D721Med (cell line): ENCODE measurements at regions not wholly inside any gene's neighbourhood (a gene's known extent, or its start where the extent isn't known, plus 50 kb on each side); places are given as distances from the start of the nearest gene placed in this dataset.

Experiments used
- DNase-seq: peaks from one replicate; pipeline ENCODE4 v3.0.0; 2011; ENCODE audit warnings: low spot score; ENCODE audit not compliant: insufficient read length
- FAIRE-seq: peaks from 2 replicates; lab custom pipeline; 2011; peaks lifted over from hg19 to GRCh38; lab: Jason Lieb, UNC
- TF ChIP-seq, protein P1 (sequence below): IDR thresholded peaks from 2 replicates; pipeline ENCODE4 v1.5.1; 2012; ENCODE audit warnings: mild to moderate bottlenecking, control low read depth; ENCODE audit not compliant: insufficient read depth; ENCODE audit errors: missing control alignments

DNA sequence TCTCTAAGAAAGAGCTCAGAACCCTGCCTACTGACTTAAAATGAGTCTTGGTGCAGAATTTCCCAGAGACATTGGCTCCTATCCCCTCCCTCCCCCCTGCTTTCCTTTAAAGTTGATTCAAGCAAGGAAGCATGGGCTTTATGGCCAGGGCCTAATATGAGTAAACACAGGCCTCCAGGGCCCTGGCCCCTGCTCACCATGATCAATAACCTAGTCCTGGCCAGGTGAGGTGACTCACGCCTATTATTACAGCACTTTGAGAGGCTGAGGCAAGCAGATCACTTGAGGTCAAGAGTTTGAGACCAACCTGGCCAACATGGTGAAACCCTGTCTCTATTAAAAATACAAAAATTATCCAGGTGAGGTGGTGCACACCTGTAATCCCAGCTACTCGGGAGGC, 165.1 kb upstream of the TMCC3 start:
- FAIRE-seq (no peak), DNase-seq (no peak)
- TF ChIP-seq, protein P1, sequence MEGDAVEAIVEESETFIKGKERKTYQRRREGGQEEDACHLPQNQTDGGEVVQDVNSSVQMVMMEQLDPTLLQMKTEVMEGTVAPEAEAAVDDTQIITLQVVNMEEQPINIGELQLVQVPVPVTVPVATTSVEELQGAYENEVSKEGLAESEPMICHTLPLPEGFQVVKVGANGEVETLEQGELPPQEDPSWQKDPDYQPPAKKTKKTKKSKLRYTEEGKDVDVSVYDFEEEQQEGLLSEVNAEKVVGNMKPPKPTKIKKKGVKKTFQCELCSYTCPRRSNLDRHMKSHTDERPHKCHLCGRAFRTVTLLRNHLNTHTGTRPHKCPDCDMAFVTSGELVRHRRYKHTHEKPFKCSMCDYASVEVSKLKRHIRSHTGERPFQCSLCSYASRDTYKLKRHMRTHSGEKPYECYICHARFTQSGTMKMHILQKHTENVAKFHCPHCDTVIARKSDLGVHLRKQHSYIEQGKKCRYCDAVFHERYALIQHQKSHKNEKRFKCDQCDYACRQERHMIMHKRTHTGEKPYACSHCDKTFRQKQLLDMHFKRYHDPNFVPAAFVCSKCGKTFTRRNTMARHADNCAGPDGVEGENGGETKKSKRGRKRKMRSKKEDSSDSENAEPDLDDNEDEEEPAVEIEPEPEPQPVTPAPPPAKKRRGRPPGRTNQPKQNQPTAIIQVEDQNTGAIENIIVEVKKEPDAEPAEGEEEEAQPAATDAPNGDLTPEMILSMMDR = no peak

DNA sequence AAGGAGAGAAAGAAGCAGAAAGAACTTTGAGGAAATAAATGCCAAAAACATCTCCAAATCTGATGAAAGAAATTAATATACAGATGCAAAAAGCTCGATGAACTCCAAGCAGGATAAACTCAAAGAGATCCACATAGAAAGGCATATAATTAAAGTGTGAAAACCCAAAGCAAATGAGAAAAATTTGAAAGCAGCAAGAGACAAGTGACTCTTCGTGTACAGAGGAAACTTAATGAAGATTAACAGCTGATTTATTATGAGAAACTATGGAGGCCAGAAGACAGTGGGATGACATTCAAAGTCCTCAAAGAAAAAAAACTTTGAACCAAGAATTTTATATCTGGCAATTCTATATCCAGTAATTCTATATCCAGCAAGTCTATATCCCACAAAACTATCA, 163.0 kb upstream of the TMCC3 start:
- TF ChIP-seq, protein P1 = no peak
- DNase-seq = no peak
- FAIRE-seq = no peak

DNA sequence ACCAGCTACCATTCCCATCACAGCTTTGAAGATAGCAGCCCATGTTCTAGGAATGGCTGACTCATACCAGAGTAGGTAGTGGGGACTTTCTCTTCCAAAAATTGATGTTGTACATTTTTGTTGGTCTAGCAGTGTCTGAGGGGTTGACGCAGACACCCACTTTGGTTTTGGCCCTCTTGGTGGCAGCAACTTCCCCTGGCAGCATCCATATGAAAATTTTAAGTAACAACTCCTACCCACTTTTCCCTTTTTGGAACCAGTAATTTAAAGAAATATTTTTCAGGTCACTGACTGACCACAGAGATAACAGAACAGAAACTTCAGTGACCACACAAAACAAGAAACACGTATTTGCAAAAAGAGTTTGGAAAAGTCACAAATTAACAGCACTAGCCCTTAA, 162.0 kb upstream of the TMCC3 start:
- no peak for DNase-seq
- TF ChIP-seq, protein P1 = no peak
- no peak for FAIRE-seq

DNA sequence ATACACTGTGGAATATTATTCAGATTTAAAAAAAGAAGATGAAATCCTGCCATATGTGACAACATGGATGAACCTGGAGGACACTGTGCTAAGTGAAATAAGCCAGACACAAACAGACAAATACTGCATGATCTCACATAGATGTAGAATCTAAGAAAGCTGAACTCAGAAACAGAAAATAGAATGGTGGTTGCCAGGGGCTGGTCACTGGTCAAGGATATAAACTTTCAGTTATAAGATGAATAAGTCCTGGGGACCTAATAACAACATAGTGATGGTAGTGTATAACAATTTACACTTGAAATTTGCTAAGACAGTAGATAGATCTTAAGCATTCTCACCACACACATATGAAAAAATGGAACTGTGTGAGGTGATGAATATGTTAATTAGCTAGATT, 161.3 kb upstream of the TMCC3 start:
- DNase-seq (no peak), FAIRE-seq (no peak)
- TF ChIP-seq, protein P1 = no peak

DNA sequence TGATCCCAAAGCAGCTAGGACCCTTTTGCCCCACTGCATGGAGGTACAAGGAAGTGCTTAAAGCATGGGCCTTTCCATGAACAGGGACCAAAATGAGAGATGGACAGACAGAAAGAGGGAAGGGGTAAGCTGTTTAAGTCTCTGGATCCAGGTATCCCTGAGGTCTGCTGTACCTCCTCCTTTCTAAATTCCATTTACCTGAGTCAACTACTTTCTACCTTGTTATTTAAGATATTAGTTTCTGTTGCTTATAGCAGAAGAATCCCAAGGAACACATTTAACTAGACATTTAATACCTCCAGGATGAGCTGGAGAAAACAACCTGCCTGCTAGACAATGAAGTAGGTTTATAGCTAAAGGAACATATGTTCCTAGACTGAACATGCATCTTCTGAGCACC, 157.6 kb upstream of the TMCC3 start:
- DNase-seq (no peak), FAIRE-seq (no peak)
- TF ChIP-seq, protein P1 = no peak

DNA sequence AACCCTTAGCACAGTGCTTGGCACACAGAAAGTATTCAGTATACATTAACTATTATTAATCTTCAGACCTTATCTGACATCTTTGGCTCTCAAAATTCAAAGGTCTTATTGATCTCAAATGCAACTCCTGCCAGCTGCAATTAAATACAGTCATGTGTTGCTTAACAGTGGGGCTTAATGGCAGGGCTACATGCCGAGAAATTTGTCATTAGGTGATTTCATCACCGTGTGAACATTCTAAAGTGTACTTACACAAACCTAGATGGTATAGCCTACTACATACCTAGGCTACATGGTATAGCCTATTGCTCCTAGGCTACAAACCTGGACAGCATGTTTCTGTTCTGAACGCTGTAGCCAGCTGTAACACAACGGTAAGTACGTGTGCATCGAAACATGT, 156.3 kb upstream of the TMCC3 start:
- FAIRE-seq (no peak), DNase-seq (no peak)
- TF ChIP-seq, protein P1 = no peak

DNA sequence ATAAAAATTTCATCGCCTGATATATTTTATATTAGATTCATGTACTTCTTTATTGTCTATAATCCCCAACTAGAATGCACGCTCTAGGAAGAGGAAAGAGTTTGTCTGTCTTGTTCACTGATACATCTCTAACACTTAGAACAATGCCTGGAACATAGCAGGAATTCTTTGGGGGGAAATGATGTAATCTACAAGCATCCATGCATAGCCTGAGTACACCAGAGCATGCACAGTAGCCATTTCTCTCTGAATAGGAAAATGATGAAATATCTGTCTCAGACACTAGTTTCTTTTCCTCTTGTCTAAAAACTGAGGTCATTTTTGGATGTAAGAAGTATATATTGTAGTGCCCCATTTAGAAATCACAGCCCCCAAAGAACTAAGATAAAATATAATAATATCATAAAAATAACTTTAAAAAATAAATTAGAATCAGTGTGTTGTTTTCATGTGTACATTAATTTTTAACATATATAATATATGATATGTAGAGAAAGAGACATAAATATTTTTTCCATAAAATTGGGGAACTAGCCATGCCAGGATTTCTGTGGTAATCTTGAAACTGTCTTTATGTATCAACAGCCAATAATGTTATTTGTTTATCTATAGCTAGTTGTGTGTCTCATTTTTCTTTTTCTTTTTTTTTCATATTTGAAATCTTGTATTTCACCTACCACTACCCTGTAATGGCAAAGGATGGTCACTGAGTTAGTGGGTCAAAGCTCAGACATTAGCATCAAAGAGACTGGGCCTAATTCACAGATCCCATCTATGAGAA, 155.6 kb upstream of the TMCC3 start:
- TF ChIP-seq, protein P1 = no peak
- DNase-seq (no peak), FAIRE-seq (no peak)
